ENCODE measurements at regions not wholly inside any gene's neighbourhood (a gene's known extent, or its start where the extent isn't known, plus 50 kb on each side); places are given as distances from the start of the nearest gene placed in this dataset.

GRCh38 chr20:60064554-60065196 lies 106.5 kb downstream of the CDH26 start:
- DNase-seq (ENCODE audit: low spot score in 2 of 2), result no peak
- Histone ChIP-seq H3K36me3 (no peaks in the 10 kb centered on the region), H3K27ac (no peak overlapping the region), H3K27me3 (no peaks in the 10 kb centered on the region), H3K4me3 (no peak overlapping the region), H3K4me1 (peaks cover 0 to 12% of the 10 kb centered on the region in 2 donors), H3K9me3 (no peaks in the 10 kb centered on the region)
- no peak for TF ChIP-seq CTCF (IDR thresholded peaks at IDR 0.05)
- intact Hi-C loops (cut with DNase I), result no loop called here

GRCh38 chr20:60065741-60066437 lies 107.7 kb downstream of the CDH26 start:
- intact Hi-C loops (cut with DNase I), result no loop called here
- no peak for DNase-seq (ENCODE audit: low spot score in 2 of 2)
- no peak for TF ChIP-seq CTCF (IDR thresholded peaks at IDR 0.05)
- H3K9me3 ChIP-seq, result no peaks in the 10 kb centered on the region
- H3K36me3 ChIP-seq, result no peaks in the 10 kb centered on the region
- H3K4me1 ChIP-seq, result peaks cover 0 to 12% of the 10 kb centered on the region in 2 donors
- no peaks in the 10 kb centered on the region for H3K27me3 ChIP-seq
- no peak overlapping the region for H3K4me3 ChIP-seq
- H3K27ac ChIP-seq, result no peak overlapping the region

- no peaks in the 10 kb centered on the region for H3K36me3 ChIP-seq
- H3K9me3 ChIP-seq, result no peaks in the 10 kb centered on the region
- H3K27ac ChIP-seq, result no peak overlapping the region
- intact Hi-C loops (cut with DNase I), result no loop called here
- no peak overlapping the region for H3K4me3 ChIP-seq
- H3K4me1 ChIP-seq, result peaks cover 0 to 12% of the 10 kb centered on the region in 2 donors
- no peak for TF ChIP-seq CTCF (IDR thresholded peaks at IDR 0.05)
- no peak for DNase-seq (ENCODE audit: low spot score in 2 of 2)
- no peaks in the 10 kb centered on the region for H3K27me3 ChIP-seq
These were observed 108.2 kb downstream of the CDH26 start for GRCh38 chr20:60066438-60066823.

GRCh38 chr20:60068509-60068908 lies 110.3 kb downstream of the CDH26 start:
- DNase-seq (ENCODE audit: low spot score in 2 of 2), result no peak
- no peaks in the 10 kb centered on the region for H3K36me3 ChIP-seq
- H3K27me3 ChIP-seq, result no peaks in the 10 kb centered on the region
- H3K4me3 ChIP-seq, result no peak overlapping the region
- intact Hi-C loops (cut with DNase I), result no loop called here
- no peak for TF ChIP-seq CTCF (IDR thresholded peaks at IDR 0.05)
- H3K9me3 ChIP-seq, result peaks cover 0 to 5% of the 10 kb centered on the region in 2 donors
- H3K4me1 ChIP-seq, result peaks cover 0 to 4% of the 10 kb centered on the region in 2 donors
- H3K27ac ChIP-seq, result no peak overlapping the region

GRCh38 chr20:60069656-60070055 lies 111.4 kb downstream of the CDH26 start:
- TF ChIP-seq CTCF (IDR thresholded peaks at IDR 0.05), result no peak
- H3K27me3 ChIP-seq, result no peaks in the 10 kb centered on the region
- intact Hi-C loops (cut with DNase I), result no loop called here

More at GRCh38 chr20:60069656-60070055, 111.4 kb downstream of the CDH26 start:
- no peak for DNase-seq (ENCODE audit: low spot score in 2 of 2)
- Histone ChIP-seq H3K9me3 (peaks cover 0 to 5% of the 10 kb centered on the region in 2 donors), H3K4me1 (no peaks in the 10 kb centered on the region), H3K4me3 (no peak overlapping the region), H3K27ac (no peak overlapping the region), H3K36me3 (no peaks in the 10 kb centered on the region)

Data from ascending aorta (tissue), 2 donors.